ENCODE measurements at regions not wholly inside any gene's neighbourhood (a gene's known extent, or its start where the extent isn't known, plus 50 kb on each side); places are given as distances from the start of the nearest gene placed in this dataset.
"Not testable (repeated sequence)": the region's sequence is repeated elsewhere in the genome, so short reads cannot be mapped to it uniquely, and the experiment has no call there.

DNA sequence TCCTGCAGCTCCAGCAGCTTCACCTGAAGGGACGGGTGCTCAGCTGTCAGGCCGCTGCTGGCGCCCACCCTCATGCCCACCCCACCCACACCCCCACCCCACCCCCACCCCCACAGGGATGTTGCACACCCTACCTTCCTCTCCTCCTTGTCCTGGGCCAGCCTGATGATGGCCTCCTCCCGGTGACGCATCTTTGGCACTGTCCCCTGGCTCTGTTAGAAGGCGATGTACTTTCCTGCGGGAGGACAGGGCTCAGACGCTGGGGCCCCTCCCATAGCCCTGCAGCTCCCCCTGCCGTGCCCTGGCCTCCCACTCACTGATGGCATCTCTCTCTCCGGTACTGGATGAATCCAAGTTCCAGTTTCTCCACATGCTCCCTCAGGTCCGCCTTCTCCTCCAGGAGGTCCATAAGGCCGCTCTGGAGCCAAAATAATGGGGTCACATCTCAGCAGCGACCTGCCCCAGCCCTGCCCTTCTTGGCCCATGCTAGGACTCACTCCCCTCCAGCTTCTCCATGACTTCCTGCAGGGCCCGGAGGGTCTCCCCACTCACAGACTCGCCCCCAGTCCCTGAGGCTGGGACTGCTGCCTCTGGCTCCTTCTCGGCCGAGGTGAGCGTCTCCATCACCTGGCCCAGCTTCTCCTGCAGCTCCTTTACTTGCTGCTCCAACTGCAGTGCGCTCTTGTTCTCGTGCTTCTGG is 55.2 kb downstream of the GOLGA8B start:
- H3K4me3 ChIP-seq (ENCODE audit: low read length); H3K36me3 ChIP-seq (ENCODE audit: control insufficient read depth, insufficient read depth, low read length); H3K27me3 ChIP-seq (ENCODE audit: control insufficient read depth, insufficient read depth, low read length); H3K27ac ChIP-seq (ENCODE audit: low read length); H3K4me1 ChIP-seq (ENCODE audit: control insufficient read depth, insufficient read depth, low read length); H3K9me3 ChIP-seq (ENCODE audit: control insufficient read depth, low read depth, low read length); DNase-seq: not testable (repeated sequence)
- no CpG with 5 or more reads among the region's 20 CpGs for WGBS (ENCODE audit: insufficient coverage, low lambda C conversion rate)

DNA sequence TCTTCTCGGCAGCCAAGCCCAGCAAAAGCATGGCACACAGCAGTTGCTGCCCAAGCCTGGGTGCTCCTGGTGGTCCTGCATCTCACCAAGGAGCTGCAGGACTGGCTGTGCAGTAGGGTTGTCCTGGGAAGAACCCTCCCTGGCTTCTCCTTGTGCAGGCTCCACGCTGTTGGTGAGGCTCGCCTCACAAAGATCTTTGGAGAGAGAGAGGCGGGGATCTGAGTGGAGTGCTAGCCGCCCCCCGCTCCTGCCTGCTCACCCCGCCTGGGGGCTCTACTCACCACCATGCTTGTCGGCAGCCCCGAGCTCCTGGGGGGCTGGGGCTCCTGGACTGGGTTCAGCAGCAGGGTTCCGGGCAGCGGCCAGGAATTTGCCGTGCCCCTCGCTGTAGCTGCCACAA is 55.8 kb downstream of the GOLGA8B start:
- H3K36me3 ChIP-seq (ENCODE audit: control insufficient read depth, insufficient read depth, low read length); DNase-seq; H3K27ac ChIP-seq (ENCODE audit: low read length); H3K27me3 ChIP-seq (ENCODE audit: control insufficient read depth, insufficient read depth, low read length); H3K4me1 ChIP-seq (ENCODE audit: control insufficient read depth, insufficient read depth, low read length); H3K4me3 ChIP-seq (ENCODE audit: low read length); H3K9me3 ChIP-seq (ENCODE audit: control insufficient read depth, low read depth, low read length): not testable (repeated sequence)
- WGBS (ENCODE audit: insufficient coverage, low lambda C conversion rate), result no CpG with 5 or more reads among the region's 13 CpGs

DNA sequence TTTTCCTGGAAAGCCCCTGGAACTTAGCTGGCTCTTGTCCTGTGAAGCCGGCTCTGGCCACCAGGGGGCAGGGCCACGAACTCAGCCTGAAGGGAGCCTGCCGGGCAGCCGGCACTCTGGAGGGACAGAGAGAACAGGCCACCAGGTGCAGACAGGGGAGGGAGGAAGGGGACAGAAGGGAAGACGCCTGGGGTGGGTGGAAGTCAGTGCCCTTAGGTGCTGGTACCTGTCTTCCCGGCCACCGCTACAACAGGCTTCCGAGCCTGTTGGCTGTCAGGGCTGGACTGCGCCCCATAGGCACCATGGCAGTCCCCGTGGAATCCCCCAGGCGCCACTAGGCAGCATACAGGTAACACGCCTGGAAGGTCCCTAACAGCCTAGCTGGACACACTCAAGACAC is 59.6 kb downstream of the GOLGA8B start:
- not testable (repeated sequence) for H3K36me3 ChIP-seq (ENCODE audit: control insufficient read depth, insufficient read depth, low read length); DNase-seq; H3K9me3 ChIP-seq (ENCODE audit: control insufficient read depth, low read depth, low read length); H3K4me3 ChIP-seq (ENCODE audit: low read length); H3K4me1 ChIP-seq (ENCODE audit: control insufficient read depth, insufficient read depth, low read length); H3K27me3 ChIP-seq (ENCODE audit: control insufficient read depth, insufficient read depth, low read length); H3K27ac ChIP-seq (ENCODE audit: low read length)
- no CpG with 5 or more reads among the region's 12 CpGs for WGBS (ENCODE audit: insufficient coverage, low lambda C conversion rate)

DNA sequence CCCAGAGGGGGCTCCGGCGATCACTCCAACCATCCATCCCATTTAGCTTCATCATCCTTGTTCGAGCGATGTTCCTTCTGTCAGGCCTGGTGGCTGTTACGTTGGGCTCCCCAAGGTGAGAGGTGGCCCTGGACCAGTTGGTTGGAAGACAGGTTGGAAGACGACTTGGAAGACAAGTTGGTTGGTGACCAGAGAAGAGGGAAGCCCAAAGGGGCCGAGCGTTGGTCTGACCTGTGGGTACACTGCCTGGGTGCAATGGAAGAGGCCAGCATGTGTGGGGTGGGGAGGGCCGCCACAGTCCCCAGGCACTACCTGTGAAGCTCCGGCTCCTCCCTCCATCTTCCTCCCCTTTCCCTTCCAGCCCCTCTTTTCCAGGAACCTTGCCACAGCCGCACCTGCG is 60.9 kb downstream of the GOLGA8B start:
- not testable (repeated sequence) for H3K27ac ChIP-seq (ENCODE audit: low read length); H3K9me3 ChIP-seq (ENCODE audit: control insufficient read depth, low read depth, low read length); H3K4me3 ChIP-seq (ENCODE audit: low read length); DNase-seq; H3K4me1 ChIP-seq (ENCODE audit: control insufficient read depth, insufficient read depth, low read length); H3K36me3 ChIP-seq (ENCODE audit: control insufficient read depth, insufficient read depth, low read length); H3K27me3 ChIP-seq (ENCODE audit: control insufficient read depth, insufficient read depth, low read length)
- WGBS (ENCODE audit: insufficient coverage, low lambda C conversion rate), result no CpG with 5 or more reads among the region's 12 CpGs

DNA sequence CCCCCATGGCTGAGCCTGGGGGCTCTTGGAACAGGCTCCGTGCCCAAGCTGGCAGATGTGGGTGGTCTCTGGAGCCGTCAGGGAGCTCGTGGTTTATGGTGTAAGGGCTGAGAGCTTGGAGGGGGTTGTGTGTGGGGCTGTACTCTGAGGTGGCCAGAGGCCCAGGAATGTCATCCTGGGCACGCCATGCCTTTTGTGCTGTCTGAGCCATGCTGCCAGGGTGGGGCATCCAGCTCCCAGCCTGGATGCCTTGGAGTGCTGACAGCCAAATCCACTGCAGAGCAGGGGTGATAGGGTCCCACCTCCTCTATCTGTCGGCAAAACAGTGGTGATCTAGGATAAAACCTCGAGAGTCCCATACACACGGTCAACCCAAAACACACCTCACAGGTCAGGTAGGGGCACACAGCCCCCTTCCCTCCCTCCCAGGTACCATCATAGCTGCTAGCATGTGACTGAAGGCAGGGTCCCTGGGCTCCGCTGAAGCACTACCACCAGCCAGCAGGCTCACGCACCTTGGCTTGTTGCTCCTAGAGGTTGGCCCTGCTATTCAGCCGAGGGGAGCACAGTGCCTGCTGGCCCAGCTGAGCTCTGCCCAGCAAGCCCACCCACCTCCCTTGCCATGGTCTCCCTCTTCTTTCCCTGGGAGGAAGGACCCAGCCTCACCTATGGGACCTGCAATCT is 61.5 kb downstream of the GOLGA8B start:
- not testable (repeated sequence) for H3K27me3 ChIP-seq (ENCODE audit: control insufficient read depth, insufficient read depth, low read length); DNase-seq; H3K4me3 ChIP-seq (ENCODE audit: low read length); H3K27ac ChIP-seq (ENCODE audit: low read length); H3K36me3 ChIP-seq (ENCODE audit: control insufficient read depth, insufficient read depth, low read length); H3K4me1 ChIP-seq (ENCODE audit: control insufficient read depth, insufficient read depth, low read length); H3K9me3 ChIP-seq (ENCODE audit: control insufficient read depth, low read depth, low read length)
- WGBS (ENCODE audit: insufficient coverage, low lambda C conversion rate), result no CpG with 5 or more reads among the region's 10 CpGs

DNA sequence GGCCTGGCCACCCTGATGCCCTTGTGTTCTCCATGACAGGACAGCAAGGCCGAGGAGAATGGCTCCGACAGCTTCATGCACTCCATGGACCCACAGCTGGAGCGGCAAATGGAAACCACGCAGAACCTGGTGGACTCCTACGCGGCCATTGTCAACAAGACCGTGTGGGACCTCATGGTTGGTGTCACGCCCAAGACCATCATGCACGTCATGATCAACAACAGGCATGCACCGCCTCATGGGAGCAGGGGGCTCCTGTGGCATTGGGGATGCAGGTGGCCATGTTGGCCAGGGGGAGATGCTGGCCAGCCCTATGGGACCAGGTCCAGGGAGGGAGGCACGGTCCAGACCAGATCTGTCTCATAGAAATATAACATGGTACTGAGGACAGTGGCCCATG is 62.9 kb downstream of the GOLGA8B start:
- Histone ChIP-seq H3K9me3 (ENCODE audit: control insufficient read depth, low read depth, low read length) (no peaks in the 10 kb centered on the region), H3K4me1 (ENCODE audit: control insufficient read depth, insufficient read depth, low read length) (no peaks in the 10 kb centered on the region), H3K27ac (ENCODE audit: low read length) (no peak overlapping the region), H3K4me3 (ENCODE audit: low read length) (no peak overlapping the region), H3K27me3 (ENCODE audit: control insufficient read depth, insufficient read depth, low read length) (peaks cover 12% of the 10 kb centered on the region), H3K36me3 (ENCODE audit: control insufficient read depth, insufficient read depth, low read length) (no peaks in the 10 kb centered on the region)
- no peak for DNase-seq
- WGBS (ENCODE audit: insufficient coverage, low lambda C conversion rate), result no CpG with 5 or more reads among the region's 11 CpGs

DNA sequence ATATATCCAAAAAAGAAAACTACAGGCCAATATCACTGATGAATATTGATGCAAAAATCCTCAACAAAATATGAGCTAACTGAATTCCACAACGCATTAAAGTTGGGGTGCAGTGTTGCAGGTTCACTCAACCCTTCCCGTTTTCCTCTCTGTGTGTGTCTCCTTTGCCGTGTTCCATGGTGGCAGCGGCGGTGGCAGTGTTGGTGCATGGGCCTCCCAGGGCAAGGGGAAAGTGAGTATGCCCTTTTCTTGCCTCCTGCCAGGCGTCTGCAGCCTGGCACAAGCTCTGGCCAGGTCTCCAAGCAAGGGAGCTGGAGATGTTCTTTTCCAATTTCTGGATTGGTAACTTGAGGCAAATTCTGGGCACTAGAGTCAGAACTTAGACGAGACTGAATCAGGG is 63.4 kb downstream of the GOLGA8B start:
- H3K4me3 ChIP-seq (ENCODE audit: low read length); H3K36me3 ChIP-seq (ENCODE audit: control insufficient read depth, insufficient read depth, low read length); H3K4me1 ChIP-seq (ENCODE audit: control insufficient read depth, insufficient read depth, low read length); H3K27ac ChIP-seq (ENCODE audit: low read length); H3K9me3 ChIP-seq (ENCODE audit: control insufficient read depth, low read depth, low read length); DNase-seq: not testable (repeated sequence)
- WGBS (ENCODE audit: insufficient coverage, low lambda C conversion rate), result no CpG with 5 or more reads among the region's 7 CpGs
- H3K27me3 ChIP-seq (ENCODE audit: control insufficient read depth, insufficient read depth, low read length), result peaks cover 16% of the 10 kb centered on the region

DNA sequence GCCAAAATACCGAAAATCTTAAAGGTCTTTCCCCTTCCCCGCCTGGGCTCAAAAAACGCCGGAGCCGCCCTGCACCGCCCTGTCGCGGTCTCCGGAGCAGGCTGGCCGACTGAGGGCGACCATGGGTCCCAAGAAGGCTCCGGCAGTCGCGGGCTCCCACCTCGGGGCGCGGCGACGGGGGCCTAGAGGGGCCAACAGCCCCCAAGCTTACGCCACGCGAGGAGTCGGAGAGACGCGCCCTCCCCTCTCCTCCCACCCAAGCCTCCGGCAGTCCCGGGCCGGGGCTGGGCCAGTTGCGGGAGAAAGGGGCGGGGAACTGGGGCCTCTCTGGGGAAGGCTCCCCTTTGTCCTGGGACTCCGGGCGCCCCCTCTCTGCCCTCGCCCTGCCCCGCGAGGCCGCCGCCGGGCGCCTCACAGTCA is 69.2 kb downstream of the GOLGA8B start:
- DNase-seq, result peak; percentile 19 to 30
- WGBS (ENCODE audit: insufficient coverage, low lambda C conversion rate), result no CpG with 5 or more reads among the region's 39 CpGs
- H3K27ac ChIP-seq (ENCODE audit: low read length), result no peak overlapping the region

DNA sequence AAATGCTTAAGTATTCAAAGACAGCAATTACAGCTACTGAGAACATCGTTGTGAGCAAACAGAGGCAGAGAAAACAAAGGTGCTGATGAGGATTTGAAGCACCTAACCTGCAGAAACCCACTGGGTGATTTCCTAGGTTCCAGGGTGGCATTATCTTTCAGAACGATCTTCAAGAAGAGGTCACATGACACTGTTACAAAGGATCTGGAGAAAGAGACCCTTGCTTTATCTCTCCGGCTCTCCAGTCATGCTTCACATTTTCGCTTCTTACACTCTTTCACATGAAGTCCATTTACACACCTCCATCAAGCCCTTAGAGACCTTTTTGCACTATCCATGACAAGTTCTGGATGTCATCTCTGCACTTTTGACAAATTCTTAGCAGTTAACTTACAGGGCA is 70.8 kb downstream of the GOLGA8B start:
- Histone ChIP-seq H3K4me3 (ENCODE audit: low read length) (no peak overlapping the region), H3K4me1 (ENCODE audit: control insufficient read depth, insufficient read depth, low read length) (peaks cover 2% of the 10 kb centered on the region), H3K36me3 (ENCODE audit: control insufficient read depth, insufficient read depth, low read length) (no peaks in the 10 kb centered on the region), H3K9me3 (ENCODE audit: control insufficient read depth, low read depth, low read length) (peaks cover 9% of the 10 kb centered on the region), H3K27ac (ENCODE audit: low read length) (no peak overlapping the region), H3K27me3 (ENCODE audit: control insufficient read depth, insufficient read depth, low read length) (peaks cover 56% of the 10 kb centered on the region)
- no CpG with 5 or more reads among the region's 4 CpGs for WGBS (ENCODE audit: insufficient coverage, low lambda C conversion rate)
- no peak for DNase-seq

More for the DNA sequence above, 69.2 kb downstream of the GOLGA8B start:
- Histone ChIP-seq H3K9me3 (ENCODE audit: control insufficient read depth, low read depth, low read length) (peaks cover 9% of the 10 kb centered on the region), H3K4me1 (ENCODE audit: control insufficient read depth, insufficient read depth, low read length) (peaks cover 2% of the 10 kb centered on the region), H3K27me3 (ENCODE audit: control insufficient read depth, insufficient read depth, low read length) (peaks cover 56% of the 10 kb centered on the region), H3K36me3 (ENCODE audit: control insufficient read depth, insufficient read depth, low read length) (no peaks in the 10 kb centered on the region), H3K4me3 (ENCODE audit: low read length) (peak overlapping the region; percentile 55)

DNA sequence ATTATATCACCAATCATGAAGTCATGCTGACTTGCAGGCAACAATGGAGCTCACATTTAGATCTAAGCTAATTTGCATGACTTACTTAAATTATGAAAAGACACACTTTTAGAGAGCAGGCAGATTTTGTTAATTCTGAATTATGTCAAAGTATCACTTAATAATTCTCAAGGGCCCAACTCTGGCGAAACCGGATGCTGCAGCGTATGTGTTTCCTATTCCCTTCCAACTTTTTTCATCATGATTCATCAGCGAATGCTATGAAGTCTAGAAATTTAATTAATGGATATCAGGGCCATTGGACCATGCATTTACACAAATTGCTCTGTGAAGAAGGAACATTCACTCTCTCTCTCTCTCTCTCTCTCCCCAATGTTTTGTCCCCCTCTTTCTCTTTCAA is 63.5 kb upstream of the GOLGA8A start:
- no peaks in the 10 kb centered on the region for H3K9me3 ChIP-seq (ENCODE audit: control insufficient read depth, low read depth, low read length)
- DNase-seq, result no peak
- WGBS (ENCODE audit: insufficient coverage, low lambda C conversion rate), result 90% methylated on average over 2 of the region's 4 CpGs
- no peaks in the 10 kb centered on the region for H3K4me1 ChIP-seq (ENCODE audit: control insufficient read depth, insufficient read depth, low read length)
- H3K27me3 ChIP-seq (ENCODE audit: control insufficient read depth, insufficient read depth, low read length), result peaks cover 23% of the 10 kb centered on the region
- no peak overlapping the region for H3K4me3 ChIP-seq (ENCODE audit: low read length)
- no peak overlapping the region for H3K27ac ChIP-seq (ENCODE audit: low read length)
- H3K36me3 ChIP-seq (ENCODE audit: control insufficient read depth, insufficient read depth, low read length), result no peaks in the 10 kb centered on the region

All from large intestine (tissue), 3 donors.